GM12878 (cell line): ENCODE measurements at regions not wholly inside any gene's neighbourhood (a gene's known extent, or its start where the extent isn't known, plus 50 kb on each side); places are given as distances from the start of the nearest gene placed in this dataset.

Source experiments
- BCL11A ChIP-seq: IDR thresholded peaks from 2 replicates; pipeline ENCODE4 v1.6.1; 2011; ENCODE audit warnings: low read depth, low read length
- FOS ChIP-seq: IDR thresholded peaks from 3 replicates; pipeline ENCODE4 v1.6.1; 2011; ENCODE audit warnings: borderline replicate concordance; ENCODE audit not compliant: insufficient read length; ENCODE audit errors: extremely low read depth
- KDM1A ChIP-seq: fragments of 200-600 bp; sonication (generic); IDR thresholded peaks from 2 replicates; pipeline ENCODE4 v1.6.1; 2016; ENCODE audit warnings: borderline replicate concordance
- NR2C2 ChIP-seq: IDR thresholded peaks from 2 replicates; pipeline ENCODE4 v1.6.1; 2011; ENCODE audit warnings: borderline replicate concordance, low read depth; ENCODE audit not compliant: control insufficient read depth, insufficient read length
- REST ChIP-seq: IDR thresholded peaks from 2 replicates; pipeline ENCODE4 v1.6.1; 2012; ENCODE audit warnings: mild to moderate bottlenecking, low read depth, low read length
- SPI1 ChIP-seq: IDR thresholded peaks from 2 replicates; pipeline ENCODE4 v1.6.1; 2011; ENCODE audit warnings: low read depth, mild to moderate bottlenecking, low read length, moderate library complexity, borderline replicate concordance; ENCODE audit not compliant: insufficient read depth
- STAT1 ChIP-seq: fragments of 450-650 bp; conservative IDR thresholded peaks from 2 replicates; pipeline ENCODE4 v1.6.1; 2014; ENCODE audit warnings: antibody characterized with exemption, mild to moderate bottlenecking
- TARDBP ChIP-seq: IDR thresholded peaks from 2 replicates; pipeline ENCODE4 v1.6.1; 2016; ENCODE audit warnings: borderline replicate concordance
- ZBED1 ChIP-seq: IDR thresholded peaks from 2 replicates; pipeline ENCODE4 v1.6.1; 2016; ENCODE audit warnings: borderline replicate concordance
- ZBTB4 ChIP-seq: fragments of 450-650 bp; formaldehyde crosslinking; IDR thresholded peaks from 2 replicates; pipeline ENCODE4 v1.4.0; 2022; ENCODE audit warnings: mild to moderate bottlenecking, moderate library complexity
- ZBTB40 ChIP-seq: fragments of 450-650 bp; IDR thresholded peaks from 2 replicates; pipeline ENCODE4 v1.6.1; 2016; ENCODE audit warnings: mild to moderate bottlenecking, moderate library complexity, borderline replicate concordance
- ZNF24 ChIP-seq: fragments of 450-650 bp; IDR thresholded peaks from 2 replicates; pipeline ENCODE4 v1.6.1; 2017; ENCODE audit warnings: antibody characterized with exemption, mild to moderate bottlenecking

GRCh38 chr3:168989396-168989795 is 674.1 kb downstream of the MECOM start (continued):
- TF ChIP-seq ZBTB4 (CRISPR knock-in tag), result no peak
- TF ChIP-seq ZNF24, result no peak
- TF ChIP-seq REST, result no peak
- TF ChIP-seq ZBTB40, result no peak
- TF ChIP-seq SPI1, result no peak
- TF ChIP-seq KDM1A, result no peak
- no peak for TF ChIP-seq TARDBP
- no peak for TF ChIP-seq BCL11A
- no peak for TF ChIP-seq FOS
- TF ChIP-seq NR2C2, result no peak
- TF ChIP-seq STAT1, result no peak
- TF ChIP-seq ZBED1, result no peak
